CD4-positive, alpha-beta T cell treated with Interleukin-2 at 100 ng/mL for 4 hours (primary cell): ENCODE measurements at regions not wholly inside any gene's neighbourhood (a gene's known extent, or its start where the extent isn't known, plus 50 kb on each side); places are given as distances from the start of the nearest gene placed in this dataset.

Experiments
- DNase-seq: peaks from one replicate; pipeline ENCODE4 v3.0.0-alpha.2; 2020; ENCODE audit warnings: low spot score

- DNase-seq: no peak
Observed at GRCh38 chr18:77990131-77990530, 740.5 kb downstream of the GALR1 start.

- no peak for DNase-seq
Observed at GRCh38 chr18:77990901-77991300, 741.3 kb downstream of the GALR1 start.

GRCh38 chr18:77992057-77992456 is 742.4 kb downstream of the GALR1 start:
- no peak for DNase-seq

GRCh38 chr18:77993188-77993981 is 743.7 kb downstream of the GALR1 start:
- no peak for DNase-seq

- DNase-seq: no peak
Observed at GRCh38 chr18:77995593-77995992, 745.9 kb downstream of the GALR1 start.

GRCh38 chr18:77996737-77997136 is 747.1 kb downstream of the GALR1 start:
- DNase-seq: no peak

- DNase-seq: no peak
Observed at GRCh38 chr18:78001811-78002210, 752.2 kb downstream of the GALR1 start.

GRCh38 chr18:78006006-78006773 is 756.5 kb downstream of the GALR1 start:
- no peak for DNase-seq

GRCh38 chr18:78006774-78007260 is 757.2 kb downstream of the GALR1 start:
- no peak for DNase-seq

GRCh38 chr18:78010363-78010762 is 760.7 kb downstream of the GALR1 start:
- no peak for DNase-seq

GRCh38 chr18:78017869-78018268 is 768.2 kb downstream of the GALR1 start:
- DNase-seq: no peak

- no peak for DNase-seq
Observed at GRCh38 chr18:78021196-78021595, 771.5 kb downstream of the GALR1 start.

GRCh38 chr18:78031589-78031988 is 781.9 kb downstream of the GALR1 start:
- no peak for DNase-seq

GRCh38 chr18:78031991-78032390 is 782.3 kb downstream of the GALR1 start:
- no peak for DNase-seq

GRCh38 chr18:78032574-78032973 is 782.9 kb downstream of the GALR1 start:
- no peak for DNase-seq

- no peak for DNase-seq
Observed at GRCh38 chr18:78034755-78035154, 785.1 kb downstream of the GALR1 start.

- no peak for DNase-seq
Observed at GRCh38 chr18:78041218-78041617, 791.6 kb downstream of the GALR1 start.

GRCh38 chr18:78046631-78047030 is 797.0 kb downstream of the GALR1 start:
- no peak for DNase-seq

- no peak for DNase-seq
Observed at GRCh38 chr18:78049281-78049680, 799.6 kb downstream of the GALR1 start.

GRCh38 chr18:78054801-78055200 is 805.2 kb downstream of the GALR1 start:
- no peak for DNase-seq

- no peak for DNase-seq
Observed at GRCh38 chr18:78056011-78056410, 806.4 kb downstream of the GALR1 start.

- DNase-seq: no peak
Observed at GRCh38 chr18:78069784-78070664, 820.4 kb downstream of the GALR1 start.
